GM21786 (cell line): ENCODE measurements at regions not wholly inside any gene's neighbourhood (a gene's known extent, or its start where the extent isn't known, plus 50 kb on each side); places are given as distances from the start of the nearest gene placed in this dataset.

Experiments
- ATAC-seq: cut with Tn5 transposase; IDR thresholded peaks from one replicate; pipeline ENCODE4 v1.9.1; 2021; ENCODE audit not compliant: unreplicated experiment

- no peak for ATAC-seq
Measured at GRCh38 chr19:30150626-30151025, 208.6 kb downstream of the URI1 start.

DNA sequence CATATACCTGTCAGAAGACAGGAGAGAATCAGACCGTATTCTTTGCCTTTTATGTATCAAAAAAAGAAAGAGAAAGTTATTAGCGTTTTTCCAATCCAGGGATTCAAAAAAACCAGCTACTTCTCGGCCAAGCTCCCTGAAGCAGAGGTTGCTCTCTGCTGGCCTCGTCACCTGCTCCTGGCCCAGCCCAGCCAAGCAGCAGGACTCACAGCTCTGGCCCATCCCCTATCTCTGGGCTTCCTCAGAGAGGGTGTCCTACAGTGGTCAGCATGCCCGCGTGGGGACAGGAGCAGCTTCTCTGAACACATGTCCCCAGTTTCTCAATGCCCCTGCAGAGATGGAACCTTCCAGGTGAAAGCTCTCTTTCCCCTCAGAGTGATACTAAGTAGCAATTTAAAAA, 209.0 kb downstream of the URI1 start:
- no peak for ATAC-seq

DNA sequence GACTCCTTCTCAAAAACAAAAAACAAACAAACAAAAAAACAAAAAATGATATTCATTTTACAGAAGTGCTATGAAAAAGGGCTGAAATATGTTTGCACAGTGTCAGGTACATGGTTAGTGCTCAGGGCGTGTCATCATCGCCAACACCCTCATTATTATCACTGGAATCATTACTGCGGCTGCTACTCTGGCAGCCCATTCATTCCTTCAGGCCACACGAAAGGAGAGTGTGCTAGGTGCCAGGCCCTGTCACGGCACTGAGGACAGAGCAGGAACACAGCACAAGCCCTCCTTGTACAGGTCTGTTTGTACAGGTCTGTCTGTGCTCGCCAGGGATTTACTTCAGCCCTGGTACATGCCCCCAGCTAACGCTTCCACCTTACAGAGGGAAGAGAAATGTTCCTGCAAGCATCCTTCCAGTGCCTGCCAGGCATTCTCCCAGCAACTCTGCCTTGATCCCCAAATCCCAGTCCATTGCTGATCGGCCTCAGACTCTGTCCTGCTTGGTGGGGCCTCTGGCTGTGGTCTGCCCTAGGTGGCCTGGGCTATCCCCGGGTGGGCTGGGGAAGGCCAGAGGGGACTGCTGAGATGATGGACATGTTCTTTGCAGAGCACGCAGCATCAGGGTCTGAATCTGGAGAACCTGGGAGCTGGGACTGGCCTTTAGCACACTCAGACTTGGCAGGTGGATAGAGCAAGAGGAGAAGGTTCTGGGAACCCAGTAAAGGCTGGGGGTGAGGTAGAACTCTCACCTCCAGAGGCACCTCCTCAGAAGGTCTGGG, 210.7 kb downstream of the URI1 start:
- no peak for ATAC-seq

- ATAC-seq, result peak; percentile 72
Measured at GRCh38 chr19:30153326-30154210, 211.5 kb downstream of the URI1 start.

GRCh38 chr19:30154410-30154809, 212.4 kb downstream of the URI1 start:
- ATAC-seq, result no peak

GRCh38 chr19:30155381-30156200, 213.6 kb downstream of the URI1 start:
- ATAC-seq, result no peak

GRCh38 chr19:30156646-30157045, 214.6 kb downstream of the URI1 start:
- no peak for ATAC-seq

GRCh38 chr19:30158067-30158892, 213.9 kb upstream of the ZNF536 start:
- ATAC-seq, result no peak

GRCh38 chr19:30158893-30159245, 213.3 kb upstream of the ZNF536 start:
- no peak for ATAC-seq

DNA sequence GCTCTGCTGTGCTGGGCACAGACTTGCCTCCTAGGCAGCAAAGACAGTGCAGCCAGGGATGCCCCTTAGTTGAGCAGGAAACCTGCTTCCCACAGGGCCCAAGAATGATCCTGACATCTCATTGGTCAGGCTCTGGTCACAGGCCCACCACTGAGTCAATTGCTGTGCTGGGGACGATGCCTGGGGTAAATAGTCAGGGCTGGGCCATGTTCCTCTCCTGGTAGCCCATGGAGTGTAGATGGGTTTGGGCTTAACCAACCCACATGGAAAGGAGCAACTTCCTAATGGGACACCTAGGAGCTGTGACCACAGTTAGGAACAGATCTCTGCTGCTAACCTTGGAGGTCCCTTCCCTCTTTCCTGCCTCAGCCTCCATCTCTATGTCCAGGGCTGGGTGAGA, 212.5 kb upstream of the ZNF536 start:
- ATAC-seq, result no peak

DNA sequence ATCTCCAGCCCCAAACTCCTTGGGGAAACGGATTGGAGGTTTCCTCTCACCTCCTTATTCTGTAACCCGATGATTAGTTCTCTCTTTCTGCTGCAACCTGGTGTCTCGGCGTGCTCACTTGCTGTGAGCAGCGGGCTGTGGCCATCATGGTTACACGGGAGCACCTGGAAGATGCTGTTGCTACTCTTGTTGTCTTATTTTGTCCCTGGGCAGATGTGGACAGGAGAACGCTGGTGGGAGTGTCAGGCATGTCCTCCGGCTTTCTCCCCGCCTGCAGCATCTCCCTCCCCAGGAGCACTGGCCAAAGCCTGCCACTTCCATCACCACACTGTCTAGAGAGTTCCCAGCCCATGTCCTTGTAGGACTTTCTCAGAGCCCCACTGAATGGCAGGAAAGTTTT, 211.8 kb upstream of the ZNF536 start:
- no peak for ATAC-seq

DNA sequence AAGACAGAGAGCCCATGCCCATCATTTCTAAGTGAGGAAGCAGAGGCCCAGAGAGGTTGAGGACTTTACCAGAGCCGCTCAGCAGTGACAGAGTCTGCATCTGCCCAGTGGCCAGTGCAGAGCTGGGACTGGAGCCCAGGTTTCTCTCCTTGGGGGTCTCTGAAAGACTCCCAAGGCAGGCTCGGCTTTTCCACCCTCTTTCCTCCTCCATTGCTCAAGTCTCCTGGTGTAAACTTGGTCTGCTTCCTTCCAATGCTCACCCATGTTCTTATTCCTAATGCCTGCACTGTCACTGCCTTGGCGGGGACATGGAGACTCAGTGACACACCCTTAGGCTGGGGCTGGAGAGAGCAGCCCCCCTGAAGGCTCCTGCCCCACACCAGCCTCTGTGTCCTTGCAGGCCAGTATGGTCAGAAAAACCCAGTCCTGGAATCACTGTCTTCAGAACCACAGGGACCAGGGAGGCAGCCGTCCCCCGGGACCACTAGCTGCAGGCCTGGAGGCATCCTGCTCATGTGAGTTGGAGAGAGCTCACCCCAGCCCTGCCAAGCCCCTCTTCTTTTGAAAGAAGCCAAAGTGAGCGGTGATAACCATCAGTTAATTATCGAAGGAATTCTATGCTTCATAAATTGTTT, 211.0 kb upstream of the ZNF536 start:
- no peak for ATAC-seq

- ATAC-seq, result no peak
Measured at GRCh38 chr19:30161770-30162169, 210.4 kb upstream of the ZNF536 start.

DNA sequence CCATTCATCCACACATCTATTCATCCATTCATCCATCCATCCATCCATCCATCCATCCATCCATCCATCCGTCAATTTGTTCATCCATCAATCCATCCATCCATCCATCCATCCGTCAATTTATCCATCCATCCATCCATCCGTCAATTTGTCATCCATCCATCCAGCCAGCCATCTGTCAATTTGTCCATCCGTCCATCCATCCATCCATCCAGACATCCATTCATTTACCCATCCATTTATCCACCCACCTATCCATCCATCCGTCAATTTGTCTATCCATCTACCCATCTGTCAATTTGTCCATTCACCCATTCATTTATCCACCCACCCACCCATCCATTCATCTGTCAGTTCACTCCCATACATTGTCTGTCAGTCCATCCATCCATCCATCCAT, 209.5 kb upstream of the ZNF536 start:
- ATAC-seq, result no peak

GRCh38 chr19:30163663-30164062, 208.5 kb upstream of the ZNF536 start:
- no peak for ATAC-seq

- ATAC-seq, result no peak
Measured at GRCh38 chr19:30165228-30165813, 206.9 kb upstream of the ZNF536 start.

GRCh38 chr19:30167206-30167868, 204.8 kb upstream of the ZNF536 start:
- ATAC-seq, result no peak

- no peak for ATAC-seq
Measured at GRCh38 chr19:30167976-30168635, 204.1 kb upstream of the ZNF536 start.

DNA sequence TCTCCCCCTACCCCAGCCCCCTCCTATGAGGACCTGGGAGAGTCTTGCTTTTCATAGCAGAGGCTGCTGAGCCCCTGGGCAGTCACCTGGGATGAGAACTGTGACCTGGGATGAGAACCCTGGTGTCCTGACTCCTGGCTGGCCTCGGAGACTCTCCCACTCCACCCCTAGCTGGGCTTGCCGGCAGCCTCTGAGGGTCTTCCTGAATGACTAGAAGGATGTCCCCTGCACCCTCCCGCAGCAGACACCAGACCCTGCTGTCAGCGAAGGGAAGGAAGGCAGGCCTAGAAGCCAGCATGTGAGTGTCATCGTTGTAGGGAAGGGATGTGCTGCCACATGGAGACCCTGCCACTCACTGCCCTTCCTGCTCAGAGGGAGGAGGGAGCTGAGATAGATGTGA, 203.4 kb upstream of the ZNF536 start:
- ATAC-seq, result no peak
